ENCODE measurements at regions not wholly inside any gene's neighbourhood (a gene's known extent, or its start where the extent isn't known, plus 50 kb on each side); places are given as distances from the start of the nearest gene placed in this dataset.

- H3K27me3 Mint-ChIP-seq = no peaks in the 10 kb centered on the region
- H3K9me3 Mint-ChIP-seq = no peaks in the 10 kb centered on the region
- peaks cover 5% of the 10 kb centered on the region for H3K4me1 Mint-ChIP-seq (ENCODE audit: low read depth)
- intact Hi-C loops (cut with micrococcal nuclease) = no loop called here
- H3K4me3 Mint-ChIP-seq = no peak overlapping the region
- H3K27ac Mint-ChIP-seq = no peak overlapping the region
- H3K36me3 Mint-ChIP-seq (ENCODE audit: low read depth) = no peaks in the 10 kb centered on the region
Measured at GRCh38 chr21:35113064-35113463, 64.0 kb upstream of the RUNX1 start.

GRCh38 chr21:35111321-35111930 is 62.3 kb upstream of the RUNX1 start:
- H3K4me1 Mint-ChIP-seq (ENCODE audit: low read depth) = peaks cover 5% of the 10 kb centered on the region
- H3K4me3 Mint-ChIP-seq = no peak overlapping the region
- intact Hi-C loops (cut with micrococcal nuclease) = no loop called here
- no peak overlapping the region for H3K27ac Mint-ChIP-seq
- no peaks in the 10 kb centered on the region for H3K9me3 Mint-ChIP-seq
- no peaks in the 10 kb centered on the region for H3K27me3 Mint-ChIP-seq
- no peaks in the 10 kb centered on the region for H3K36me3 Mint-ChIP-seq (ENCODE audit: low read depth)

GRCh38 chr21:35108887-35109286 is 59.8 kb upstream of the RUNX1 start:
- no peak overlapping the region for H3K27ac Mint-ChIP-seq
- H3K4me3 Mint-ChIP-seq = no peak overlapping the region
- peaks cover 13% of the 10 kb centered on the region for H3K4me1 Mint-ChIP-seq (ENCODE audit: low read depth)
- H3K9me3 Mint-ChIP-seq = no peaks in the 10 kb centered on the region
- no peaks in the 10 kb centered on the region for H3K27me3 Mint-ChIP-seq
- intact Hi-C loops (cut with micrococcal nuclease) = no loop called here
- no peaks in the 10 kb centered on the region for H3K36me3 Mint-ChIP-seq (ENCODE audit: low read depth)

- Mint-ChIP-seq H3K36me3 (ENCODE audit: low read depth) (no peaks in the 10 kb centered on the region), H3K27me3 (no peaks in the 10 kb centered on the region), H3K4me1 (ENCODE audit: low read depth) (peaks cover 15% of the 10 kb centered on the region), H3K9me3 (no peaks in the 10 kb centered on the region), H3K4me3 (no peak overlapping the region), H3K27ac (no peak overlapping the region)
- intact Hi-C loops (cut with micrococcal nuclease) = no loop called here
Measured at GRCh38 chr21:35107520-35107919, 58.4 kb upstream of the RUNX1 start.

GRCh38 chr21:35106246-35106835 is 57.2 kb upstream of the RUNX1 start:
- H3K9me3 Mint-ChIP-seq = no peaks in the 10 kb centered on the region
- no peaks in the 10 kb centered on the region for H3K27me3 Mint-ChIP-seq
- intact Hi-C loops (cut with micrococcal nuclease) = no loop called here
- peaks cover 15% of the 10 kb centered on the region for H3K4me1 Mint-ChIP-seq (ENCODE audit: low read depth)
- H3K27ac Mint-ChIP-seq = peak overlapping the region; percentile 49
- no peak overlapping the region for H3K4me3 Mint-ChIP-seq
- no peaks in the 10 kb centered on the region for H3K36me3 Mint-ChIP-seq (ENCODE audit: low read depth)

GRCh38 chr21:35102488-35103371 is 53.6 kb upstream of the RUNX1 start:
- peaks cover 11% of the 10 kb centered on the region for H3K4me1 Mint-ChIP-seq (ENCODE audit: low read depth)
- H3K27ac Mint-ChIP-seq = no peak overlapping the region
- H3K4me3 Mint-ChIP-seq = no peak overlapping the region
- intact Hi-C loops (cut with micrococcal nuclease) = loop anchor here (5.0 kb wide), 1 partner anchor 50 kb away; no protein-coding TSS in a partner anchor
- no peaks in the 10 kb centered on the region for H3K36me3 Mint-ChIP-seq (ENCODE audit: low read depth)
- H3K27me3 Mint-ChIP-seq = no peaks in the 10 kb centered on the region
- H3K9me3 Mint-ChIP-seq = no peaks in the 10 kb centered on the region

- Mint-ChIP-seq H3K36me3 (ENCODE audit: low read depth) (no peaks in the 10 kb centered on the region), H3K27ac (no peak overlapping the region), H3K27me3 (no peaks in the 10 kb centered on the region), H3K4me1 (ENCODE audit: low read depth) (peaks cover 11% of the 10 kb centered on the region), H3K9me3 (peaks cover under 1% of the 10 kb centered on the region), H3K4me3 (no peak overlapping the region)
- intact Hi-C loops (cut with micrococcal nuclease) = loop anchor here (5.0 kb wide), 1 partner anchor 48 kb away; no protein-coding TSS in a partner anchor
Measured at GRCh38 chr21:35100349-35100811, 51.3 kb upstream of the RUNX1 start.

GRCh38 chr21:35099310-35099709 is 50.2 kb upstream of the RUNX1 start:
- Mint-ChIP-seq H3K4me3 (no peak overlapping the region), H3K27me3 (peaks cover 1% of the 10 kb centered on the region), H3K4me1 (ENCODE audit: low read depth) (peaks cover 11% of the 10 kb centered on the region), H3K36me3 (ENCODE audit: low read depth) (no peaks in the 10 kb centered on the region), H3K9me3 (peaks cover 8% of the 10 kb centered on the region), H3K27ac (no peak overlapping the region)
- intact Hi-C loops (cut with micrococcal nuclease) = no loop called here

Data from dendritic cell treated with granulocyte-macrophage colony-stimulating factor and Interleukin-4, amounts not matched to agents 40 ng/mL and 50 ng/mL, for 4 days (primary cell).